ENCODE measurements at regions not wholly inside any gene's neighbourhood (a gene's known extent, or its start where the extent isn't known, plus 50 kb on each side); places are given as distances from the start of the nearest gene placed in this dataset.

GRCh38 chr6:108734271-108734922, 113.8 kb upstream of the ARMC2 start:
- DNase-seq (ENCODE audit: low read depth in 2 of 2): no peak

- DNase-seq (ENCODE audit: low read depth in 2 of 2): no peak
Measured at GRCh38 chr6:108735310-108736001, 112.8 kb upstream of the ARMC2 start.

GRCh38 chr6:108736002-108736361, 112.2 kb upstream of the ARMC2 start:
- no peak for DNase-seq (ENCODE audit: low read depth in 2 of 2)

- DNase-seq (ENCODE audit: low read depth in 2 of 2): no peak
Measured at GRCh38 chr6:108736832-108737231, 111.4 kb upstream of the ARMC2 start.

- DNase-seq (ENCODE audit: low read depth in 2 of 2): no peak
Measured at GRCh38 chr6:108737594-108738546, 110.4 kb upstream of the ARMC2 start.

GRCh38 chr6:108738684-108739416, 109.4 kb upstream of the ARMC2 start:
- DNase-seq (ENCODE audit: low read depth in 2 of 2): no peak

- no peak for DNase-seq (ENCODE audit: low read depth in 2 of 2)
Measured at GRCh38 chr6:108739496-108740330, 108.5 kb upstream of the ARMC2 start.

GRCh38 chr6:108741331-108741989, 106.8 kb upstream of the ARMC2 start:
- no peak for DNase-seq (ENCODE audit: low read depth in 2 of 2)

GRCh38 chr6:108742041-108742440, 106.2 kb upstream of the ARMC2 start:
- no peak for DNase-seq (ENCODE audit: low read depth in 2 of 2)

GRCh38 chr6:108744244-108744972, 103.8 kb upstream of the ARMC2 start:
- DNase-seq (ENCODE audit: low read depth in 2 of 2): no peak

GRCh38 chr6:108744996-108745395, 103.2 kb upstream of the ARMC2 start:
- no peak for DNase-seq (ENCODE audit: low read depth in 2 of 2)

- DNase-seq (ENCODE audit: low read depth in 2 of 2): no peak
Measured at GRCh38 chr6:108745664-108746336, 102.4 kb upstream of the ARMC2 start.

- no peak for DNase-seq (ENCODE audit: low read depth in 2 of 2)
Measured at GRCh38 chr6:108746366-108746765, 101.9 kb upstream of the ARMC2 start.

- DNase-seq (ENCODE audit: low read depth in 2 of 2): no peak
Measured at GRCh38 chr6:108746836-108747575, 101.2 kb upstream of the ARMC2 start.

GRCh38 chr6:108748055-108748454, 100.2 kb upstream of the ARMC2 start:
- DNase-seq (ENCODE audit: low read depth in 2 of 2): no peak

- no peak for DNase-seq (ENCODE audit: low read depth in 2 of 2)
Measured at GRCh38 chr6:108748959-108749358, 99.3 kb upstream of the ARMC2 start.

GRCh38 chr6:108750801-108751200, 97.4 kb upstream of the ARMC2 start:
- DNase-seq (ENCODE audit: low read depth in 2 of 2): no peak

- DNase-seq (ENCODE audit: low read depth in 2 of 2): no peak
Measured at GRCh38 chr6:108751282-108751681, 96.9 kb upstream of the ARMC2 start.

All from stimulated activated CD8-positive, alpha-beta memory T cell treated with anti-CD3 and anti-CD28 coated beads, Interleukin-15, amount 100 ng/mL, for 4 hours (primary cell).